Bronchial epithelial cell (primary cell): ENCODE measurements at regions not wholly inside any gene's neighbourhood (a gene's known extent, or its start where the extent isn't known, plus 50 kb on each side); places are given as distances from the start of the nearest gene placed in this dataset.
"Not testable (repeated sequence)": the region's sequence is repeated elsewhere in the genome, so short reads cannot be mapped to it uniquely, and the experiment has no call there.

ENCODE experiments used
- DNase-seq: peaks from one replicate; pipeline ENCODE4 v3.0.0-alpha.2; 2010; ENCODE audit warnings: low read depth
- FAIRE-seq: peaks from 2 replicates; lab custom pipeline; 2011; peaks lifted over from hg19 to GRCh38; lab: Jason Lieb, UNC
- H3K27me3 ChIP-seq: 2 replicates; pipeline ENCODE4 v1.5.1; 2011; ENCODE audit warnings: low read length; ENCODE audit not compliant: control insufficient read depth, insufficient read depth
- H3K36me3 ChIP-seq: 2 replicates; pipeline ENCODE4 v1.5.1; 2011; ENCODE audit warnings: low read length; ENCODE audit not compliant: control insufficient read depth, insufficient read depth
- H3K4me3 ChIP-seq: 2 replicates; pipeline ENCODE4 v1.5.1; 2011; ENCODE audit warnings: mild to moderate bottlenecking, low read depth, low read length, control low read depth
- TF ChIP-seq, protein P1 (sequence below): IDR thresholded peaks from 2 replicates; pipeline ENCODE4 v1.5.1; 2011; ENCODE audit warnings: mild to moderate bottlenecking, moderate library complexity, low read length, control low read depth, inconsistent platforms; ENCODE audit not compliant: insufficient read depth, severe bottlenecking

DNA sequence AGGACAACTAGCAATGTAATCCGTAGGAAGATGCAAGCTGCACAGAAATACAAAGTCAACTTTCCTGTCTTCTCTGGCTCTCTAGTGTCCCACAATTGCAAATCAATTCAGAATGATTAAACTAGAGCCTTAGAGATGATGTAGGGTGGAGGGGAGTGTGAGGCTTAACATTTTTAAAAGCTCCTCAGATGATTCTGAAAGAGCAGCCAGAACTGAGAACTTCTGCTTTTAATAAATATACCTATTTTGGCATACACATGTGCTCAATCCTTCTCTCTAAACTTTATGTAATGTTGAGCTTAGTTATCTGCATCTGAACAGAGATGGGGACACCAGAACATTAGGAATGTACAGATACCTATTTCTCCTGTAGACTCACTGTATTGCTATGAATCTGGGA lies 139.9 kb upstream of the APC start:
- TF ChIP-seq, protein P1, sequence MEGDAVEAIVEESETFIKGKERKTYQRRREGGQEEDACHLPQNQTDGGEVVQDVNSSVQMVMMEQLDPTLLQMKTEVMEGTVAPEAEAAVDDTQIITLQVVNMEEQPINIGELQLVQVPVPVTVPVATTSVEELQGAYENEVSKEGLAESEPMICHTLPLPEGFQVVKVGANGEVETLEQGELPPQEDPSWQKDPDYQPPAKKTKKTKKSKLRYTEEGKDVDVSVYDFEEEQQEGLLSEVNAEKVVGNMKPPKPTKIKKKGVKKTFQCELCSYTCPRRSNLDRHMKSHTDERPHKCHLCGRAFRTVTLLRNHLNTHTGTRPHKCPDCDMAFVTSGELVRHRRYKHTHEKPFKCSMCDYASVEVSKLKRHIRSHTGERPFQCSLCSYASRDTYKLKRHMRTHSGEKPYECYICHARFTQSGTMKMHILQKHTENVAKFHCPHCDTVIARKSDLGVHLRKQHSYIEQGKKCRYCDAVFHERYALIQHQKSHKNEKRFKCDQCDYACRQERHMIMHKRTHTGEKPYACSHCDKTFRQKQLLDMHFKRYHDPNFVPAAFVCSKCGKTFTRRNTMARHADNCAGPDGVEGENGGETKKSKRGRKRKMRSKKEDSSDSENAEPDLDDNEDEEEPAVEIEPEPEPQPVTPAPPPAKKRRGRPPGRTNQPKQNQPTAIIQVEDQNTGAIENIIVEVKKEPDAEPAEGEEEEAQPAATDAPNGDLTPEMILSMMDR, result no peak
- H3K4me3 ChIP-seq, result no peak overlapping the region
- H3K36me3 ChIP-seq, result no peaks in the 10 kb centered on the region
- FAIRE-seq (no peak), DNase-seq (no peak)
- peaks cover 3% of the 10 kb centered on the region for H3K27me3 ChIP-seq

DNA sequence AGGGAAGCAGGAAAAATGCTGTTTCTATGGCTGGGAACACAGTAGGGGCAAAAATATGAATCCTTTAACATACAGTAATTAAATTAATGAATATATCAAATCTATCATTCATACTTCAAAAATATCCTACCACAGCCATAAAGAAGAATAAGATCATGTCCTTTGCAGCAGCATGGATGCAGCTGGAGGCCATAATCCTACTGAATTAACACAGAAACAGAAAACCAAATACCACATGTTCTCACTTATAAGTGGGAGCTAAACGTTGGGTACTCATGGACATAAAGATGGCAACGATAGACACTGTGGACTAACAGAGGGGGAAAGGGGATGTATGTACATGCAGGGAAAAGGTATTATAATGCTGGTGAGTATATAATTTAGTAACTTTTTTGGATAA lies 137.2 kb upstream of the APC start:
- not testable (repeated sequence) for FAIRE-seq, DNase-seq, H3K27me3 ChIP-seq, H3K4me3 ChIP-seq, H3K36me3 ChIP-seq

DNA sequence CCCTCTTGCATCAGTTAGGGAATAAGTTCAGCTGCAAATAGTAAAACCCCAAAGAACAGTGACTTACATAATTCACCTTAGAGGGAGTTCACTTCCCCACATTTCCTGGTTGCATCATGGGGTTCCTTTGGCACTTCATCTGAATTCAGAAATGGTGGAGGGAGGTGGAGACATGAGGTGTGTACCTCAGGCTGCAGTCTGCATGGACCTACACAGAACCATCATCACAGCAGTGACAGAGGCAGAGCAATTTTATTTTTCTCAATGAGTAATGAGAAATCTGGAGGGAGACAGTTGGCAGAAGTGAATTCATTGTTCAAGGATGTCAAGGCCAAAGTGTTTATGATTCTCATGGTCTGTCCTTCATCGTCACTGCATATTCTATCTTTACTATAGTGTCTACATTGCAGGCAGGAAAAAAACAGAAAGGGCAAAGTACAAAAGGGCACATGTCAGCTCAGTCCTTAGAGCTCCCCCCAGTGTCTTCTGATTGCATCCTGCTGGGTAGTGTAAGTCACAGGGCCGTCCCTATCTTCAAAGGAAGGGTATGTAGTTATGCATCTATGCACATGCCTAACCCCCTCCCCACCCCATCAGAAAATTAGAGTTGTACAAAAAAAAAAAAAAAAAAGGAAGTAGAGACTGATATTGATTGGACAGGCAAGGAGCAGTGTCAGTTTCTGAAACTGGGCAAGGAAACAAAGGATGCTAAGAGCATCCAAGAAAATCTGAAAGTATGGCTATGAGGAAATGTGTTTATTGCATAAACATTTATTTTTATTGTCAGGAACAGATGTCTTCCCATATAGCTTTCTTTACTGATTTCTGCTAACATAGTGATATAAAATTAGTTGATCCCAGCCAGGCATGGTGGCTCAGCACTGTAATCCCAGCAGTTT lies 132.7 kb upstream of the APC start:
- TF ChIP-seq, protein P1, result no peak
- Histone ChIP-seq H3K36me3 (no peaks in the 10 kb centered on the region), H3K27me3 (no peaks in the 10 kb centered on the region), H3K4me3 (no peak overlapping the region)
- DNase-seq (peak; percentile 9), FAIRE-seq (no peak)

DNA sequence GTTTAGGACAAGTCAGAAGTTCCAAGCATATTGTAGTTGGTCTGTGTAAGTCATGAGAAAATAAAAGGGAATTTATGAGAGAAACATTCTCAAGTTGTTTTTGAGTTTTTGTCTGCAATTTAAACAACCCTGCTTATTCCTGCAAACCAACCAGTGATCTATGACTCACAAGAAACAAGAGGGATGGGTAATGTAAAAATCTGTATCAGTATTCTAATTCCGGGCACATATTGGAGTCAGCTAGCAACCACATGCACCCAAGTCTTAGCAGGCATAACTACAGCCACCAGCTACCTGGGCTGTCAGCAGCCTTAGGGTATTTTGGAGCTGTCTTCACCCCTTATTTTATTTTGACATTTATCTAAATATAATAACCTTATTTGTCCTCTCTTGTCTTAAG lies 128.7 kb upstream of the APC start:
- Histone ChIP-seq H3K4me3 (no peak overlapping the region), H3K36me3 (no peaks in the 10 kb centered on the region), H3K27me3 (peaks cover 2% of the 10 kb centered on the region)
- DNase-seq, result no peak
- no peak for FAIRE-seq
- TF ChIP-seq, protein P1, result no peak

DNA sequence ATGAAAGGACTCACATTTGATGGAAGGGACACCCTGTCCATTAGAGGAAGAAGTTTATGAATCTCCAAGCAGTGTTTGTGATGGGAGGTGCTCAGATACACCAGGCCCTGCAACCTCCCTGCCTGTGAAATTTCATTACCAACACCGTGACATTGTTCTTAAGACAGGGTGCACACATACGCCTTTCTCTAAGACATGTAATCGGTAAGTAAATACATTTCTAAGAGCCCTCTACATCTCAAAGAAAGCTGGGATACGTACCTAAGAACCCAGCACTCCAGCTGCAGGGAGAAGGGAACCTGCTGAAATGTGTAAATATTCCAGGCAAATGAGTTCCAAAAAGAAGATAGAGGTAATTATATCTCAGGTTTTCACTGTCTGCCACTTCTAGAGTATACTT lies 125.0 kb upstream of the APC start:
- FAIRE-seq (no peak), DNase-seq (no peak)
- H3K36me3 ChIP-seq, result no peaks in the 10 kb centered on the region
- H3K4me3 ChIP-seq, result no peak overlapping the region
- H3K27me3 ChIP-seq, result peaks cover 2% of the 10 kb centered on the region
- TF ChIP-seq, protein P1, result no peak

DNA sequence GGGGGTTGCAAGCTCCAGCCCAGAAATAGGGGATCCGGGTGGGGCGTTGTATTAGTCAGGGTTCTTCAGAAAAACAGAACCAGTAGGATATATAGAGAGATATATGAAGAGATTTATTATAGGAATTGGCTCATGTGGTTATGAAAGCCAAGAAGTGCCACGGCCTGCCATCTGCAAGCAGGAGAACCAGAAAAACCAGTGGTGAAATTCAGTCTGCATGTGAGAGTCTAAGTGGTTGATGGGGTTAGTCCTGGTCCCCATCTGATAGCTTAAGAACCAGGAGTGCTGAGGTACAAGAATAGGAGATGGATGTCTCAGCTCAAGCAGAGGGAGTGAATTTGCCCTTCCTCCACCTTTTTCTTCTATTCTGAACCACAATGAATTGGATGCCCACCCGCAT lies 123.4 kb upstream of the APC start:
- no peaks in the 10 kb centered on the region for H3K36me3 ChIP-seq
- H3K27me3 ChIP-seq, result peaks cover 2% of the 10 kb centered on the region
- DNase-seq (peak; percentile 32), FAIRE-seq (no peak)
- TF ChIP-seq, protein P1, result no peak
- H3K4me3 ChIP-seq, result no peak overlapping the region
